CD14-positive monocyte (primary cell): ENCODE measurements at regions not wholly inside any gene's neighbourhood (a gene's known extent, or its start where the extent isn't known, plus 50 kb on each side); places are given as distances from the start of the nearest gene placed in this dataset.
A peak's percentile ranks its signal among the peaks of the same experiment; 100 is the strongest.

Source experiments
- DNase-seq, 3 donors: peaks; one replicate each; pipeline ENCODE4 v3.0.0-alpha.2; 2011 to 2022
- H2AFZ ChIP-seq: 2 replicates; pipeline ENCODE4 v1.6.0; 2012; ENCODE audit warnings: mild to moderate bottlenecking, low read depth, low read length, inconsistent platforms; ENCODE audit not compliant: insufficient read depth, poor library complexity, severe bottlenecking
- H3K27ac ChIP-seq, 2 donors: 1 replicate in 1 of 2; 2 replicates in 1 of 2; pipeline ENCODE4 v1.5.1; 2012 to 2013; ENCODE audit warnings: low read length in 2 of 2, control low read depth in 1 of 2, inconsistent platforms in 1 of 2, low read depth in 1 of 2, mild to moderate bottlenecking in 1 of 2
- H3K27me3 ChIP-seq, 2 donors: one replicate each; pipeline versions ENCODE4 v1.6.0 to v1.6.1; 2011 to 2013; ENCODE audit warnings: low read length in 2 of 2; ENCODE audit not compliant: control insufficient read depth in 2 of 2, insufficient read depth in 2 of 2
- H3K36me3 ChIP-seq, 2 donors: replicated peaks in 1 of 2; 1 replicate in 1 of 2; 2 replicates in 1 of 2; pipeline versions ENCODE4 v1.5.1 to v1.6.1; 2012 to 2013; ENCODE audit warnings: low read length in 2 of 2, control low read depth in 1 of 2, inconsistent platforms in 1 of 2, mild to moderate bottlenecking in 1 of 2; ENCODE audit not compliant: insufficient read depth in 2 of 2, control insufficient read depth in 1 of 2
- H3K4me1 ChIP-seq, 2 donors: 1 replicate in 1 of 2; 2 replicates in 1 of 2; pipeline versions ENCODE4 v1.5.1 to v1.6.1; 2012 to 2013; ENCODE audit warnings: low read length in 2 of 2, control low read depth in 1 of 2, inconsistent platforms in 1 of 2, mild to moderate bottlenecking in 1 of 2, moderate library complexity in 1 of 2; ENCODE audit not compliant: insufficient read depth in 2 of 2, control insufficient read depth in 1 of 2
- H3K4me2 ChIP-seq: replicated peaks from 2 replicates; pipeline ENCODE3; 2012; ENCODE audit warnings: low read length, moderate library complexity, mild to moderate bottlenecking; ENCODE audit not compliant: poor library complexity, severe bottlenecking; ENCODE audit errors: extremely low read depth
- H3K4me3 ChIP-seq, 3 experiments: fragments of 200-600 bp in 1 of 3; sonication (generic) in 1 of 3; replicated peaks in 1 of 3; 1 replicate in 2 of 3; 2 replicates in 1 of 3; pipeline ENCODE4 v1.5.1; 2011 to 2013; ENCODE audit warnings: low read length in 3 of 3, mild to moderate bottlenecking in 3 of 3, control low read depth in 2 of 3, low read depth in 2 of 3, inconsistent platforms in 1 of 3, moderate library complexity in 1 of 3
- H3K79me2 ChIP-seq: 2 replicates; pipeline ENCODE4 v1.6.0; 2012; ENCODE audit warnings: mild to moderate bottlenecking, control low read depth, inconsistent platforms, low read length, moderate library complexity; ENCODE audit not compliant: insufficient read depth
- H3K9ac ChIP-seq: 2 replicates; pipeline ENCODE4 v1.6.0; 2017; ENCODE audit warnings: low read length, mild to moderate bottlenecking; ENCODE audit not compliant: insufficient read depth, poor library complexity, severe bottlenecking
- H3K9me3 ChIP-seq, 2 donors: replicated peaks in 1 of 2; 1 replicate in 1 of 2; 2 replicates in 1 of 2; pipeline versions ENCODE4 v1.5.1 to v1.6.1; 2012 to 2013; ENCODE audit warnings: low read length in 2 of 2, control low read depth in 1 of 2; ENCODE audit not compliant: control insufficient read depth in 1 of 2, insufficient read depth in 1 of 2
- H4K20me1 ChIP-seq: 2 replicates; pipeline ENCODE4 v1.6.0; 2012; ENCODE audit warnings: mild to moderate bottlenecking, low read length, control low read depth, moderate library complexity; ENCODE audit not compliant: insufficient read depth
- H3K27ac Mint-ChIP-seq, 7 donors: one replicate each; pipeline ENCODE4 v1.8.0; 2020; ENCODE audit warnings: mild to moderate bottlenecking in 7 of 7, mixed read lengths in 7 of 7, moderate library complexity in 6 of 7, inconsistent platforms in 2 of 7
- H3K27me3 Mint-ChIP-seq, 3 donors: one replicate each; pipeline ENCODE4 v1.8.0; 2021 to 2022; ENCODE audit warnings: low read depth in 3 of 3, mild to moderate bottlenecking in 3 of 3, mixed read lengths in 3 of 3, moderate library complexity in 3 of 3, inconsistent platforms in 1 of 3
- H3K36me3 Mint-ChIP-seq, 2 donors: one replicate each; pipeline ENCODE4 v1.8.0; 2020; ENCODE audit warnings: mixed read lengths in 2 of 2, inconsistent platforms in 1 of 2, mild to moderate bottlenecking in 1 of 2
- H3K4me1 Mint-ChIP-seq: one replicate; pipeline ENCODE4 v1.8.0; 2020; ENCODE audit warnings: mild to moderate bottlenecking, mixed read lengths
- H3K4me3 Mint-ChIP-seq, 2 donors: one replicate each; pipeline ENCODE4 v1.8.0; 2020; ENCODE audit warnings: mild to moderate bottlenecking in 2 of 2, mixed read lengths in 2 of 2, moderate library complexity in 1 of 2
- H3K9me3 Mint-ChIP-seq, 7 donors: one replicate each; pipeline ENCODE4 v1.8.0; 2020 to 2022; ENCODE audit warnings: mixed read lengths in 7 of 7, mild to moderate bottlenecking in 6 of 7, moderate library complexity in 6 of 7, inconsistent platforms in 2 of 7
- WGBS: methylation state at CpG from one replicate; pipeline ENCODE4 v1.1.5; 2013; ENCODE audit warnings: missing lambda C conversion rate; ENCODE audit not compliant: insufficient coverage; 5-methylcytosine and 5-hydroxymethylcytosine counted together
- intact Hi-C, 2 donors: fragments of 100-400 bp; cut with micrococcal nuclease; formaldehyde crosslinking; loops; one replicate each; pipeline versions ENCODE4 v1.15.0 to v1.15.1; 2023
- TF ChIP-seq, protein P1 (sequence below): fragments of 200-600 bp; IDR thresholded peaks from one replicate; pipeline ENCODE4 v1.8.0; 2022; ENCODE audit warnings: antibody characterized with exemption, mild to moderate bottlenecking

DNA sequence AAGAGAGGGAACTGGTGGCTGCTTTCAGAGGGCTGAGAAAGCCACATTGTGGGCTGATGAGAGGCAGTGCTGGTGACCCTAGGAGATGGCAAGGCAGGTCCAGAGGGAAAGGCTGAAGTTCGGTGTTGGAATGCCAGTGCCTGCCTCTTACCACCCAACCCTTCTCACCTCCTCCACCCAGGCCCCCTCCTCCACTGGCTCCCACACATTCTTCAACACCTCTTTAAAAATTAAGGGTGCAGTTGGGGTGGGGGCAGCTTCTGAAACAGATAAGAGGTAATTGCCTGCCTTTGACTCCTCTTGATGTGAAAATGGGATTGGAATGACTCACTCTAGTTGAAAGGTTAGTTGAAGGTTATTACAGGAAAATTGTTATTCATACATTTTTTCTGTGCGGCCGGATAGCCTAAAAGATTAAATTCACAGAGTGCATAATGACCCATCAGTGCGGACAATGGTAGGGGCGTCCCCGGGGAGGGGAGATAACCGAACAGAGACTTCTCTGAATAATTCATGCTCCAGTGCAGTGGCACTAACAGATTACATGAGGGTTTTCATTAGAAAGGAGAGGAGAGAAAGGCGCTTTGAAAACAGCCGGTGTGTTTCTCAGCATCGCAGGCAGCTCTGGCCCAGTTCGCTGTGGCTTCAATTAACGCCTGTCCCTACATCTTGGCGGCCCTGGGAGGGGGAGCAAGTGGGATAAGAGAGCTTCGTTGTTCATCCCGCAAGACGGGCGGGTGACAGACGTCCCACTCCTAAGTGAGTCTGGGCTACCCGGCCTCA, 212.4 kb downstream of the TLE3 start:
- Mint-ChIP-seq H3K36me3 (no peaks in the 10 kb centered on the region), H3K9me3 (peaks cover 0 to 9% (median 5%) of the 10 kb centered on the region in 7 donors), H3K27me3 (peaks cover 0 to 24% (median 9%) of the 10 kb centered on the region in 3 donors), H3K27ac (peak overlapping the region in 1 of 7 donors; percentile 55), H3K4me3 (peak overlapping the region in 1 of 2 donors; percentile 31), H3K4me1 (peaks cover 5% of the 10 kb centered on the region)
- no peak overlapping the region for H2AFZ ChIP-seq
- no peak for DNase-seq
- no peaks in the 10 kb centered on the region for H3K79me2 ChIP-seq
- no peak overlapping the region for H3K9ac ChIP-seq
- H3K4me3 ChIP-seq, result no peak overlapping the region
- H3K4me1 ChIP-seq, result no peaks in the 10 kb centered on the region
- TF ChIP-seq, protein P1, sequence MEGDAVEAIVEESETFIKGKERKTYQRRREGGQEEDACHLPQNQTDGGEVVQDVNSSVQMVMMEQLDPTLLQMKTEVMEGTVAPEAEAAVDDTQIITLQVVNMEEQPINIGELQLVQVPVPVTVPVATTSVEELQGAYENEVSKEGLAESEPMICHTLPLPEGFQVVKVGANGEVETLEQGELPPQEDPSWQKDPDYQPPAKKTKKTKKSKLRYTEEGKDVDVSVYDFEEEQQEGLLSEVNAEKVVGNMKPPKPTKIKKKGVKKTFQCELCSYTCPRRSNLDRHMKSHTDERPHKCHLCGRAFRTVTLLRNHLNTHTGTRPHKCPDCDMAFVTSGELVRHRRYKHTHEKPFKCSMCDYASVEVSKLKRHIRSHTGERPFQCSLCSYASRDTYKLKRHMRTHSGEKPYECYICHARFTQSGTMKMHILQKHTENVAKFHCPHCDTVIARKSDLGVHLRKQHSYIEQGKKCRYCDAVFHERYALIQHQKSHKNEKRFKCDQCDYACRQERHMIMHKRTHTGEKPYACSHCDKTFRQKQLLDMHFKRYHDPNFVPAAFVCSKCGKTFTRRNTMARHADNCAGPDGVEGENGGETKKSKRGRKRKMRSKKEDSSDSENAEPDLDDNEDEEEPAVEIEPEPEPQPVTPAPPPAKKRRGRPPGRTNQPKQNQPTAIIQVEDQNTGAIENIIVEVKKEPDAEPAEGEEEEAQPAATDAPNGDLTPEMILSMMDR, result no peak
- H3K36me3 ChIP-seq, result no peaks in the 10 kb centered on the region
- H3K9me3 ChIP-seq, result peaks cover 0 to 3% of the 10 kb centered on the region in 2 donors
- peaks cover 0 to 6% of the 10 kb centered on the region in 2 donors for H3K27me3 ChIP-seq
- WGBS, result 98% methylated on average over 12 of the region's 19 CpGs
- intact Hi-C loops, result no loop called here
- H4K20me1 ChIP-seq, result no peaks in the 10 kb centered on the region
- no peak overlapping the region for H3K27ac ChIP-seq
- H3K4me2 ChIP-seq, result no peak overlapping the region

DNA sequence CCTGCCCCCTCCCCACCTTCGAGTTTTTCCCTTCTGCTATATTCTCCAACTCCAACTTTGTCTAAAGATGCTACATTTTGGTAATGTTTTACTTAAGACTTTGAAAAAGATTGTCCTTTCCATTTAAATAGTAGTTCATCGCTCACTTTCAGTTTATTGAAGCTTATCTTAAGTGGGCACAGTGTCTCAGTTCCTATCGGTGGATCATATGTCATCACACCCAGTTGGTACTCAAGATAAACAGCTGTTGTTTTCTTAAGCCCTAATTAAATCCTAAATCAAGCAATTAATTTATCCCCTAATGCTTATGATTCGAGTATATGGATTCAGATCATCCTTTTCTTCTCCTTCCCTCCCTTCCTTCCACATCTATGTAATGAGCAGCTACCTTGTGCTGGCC, 210.7 kb downstream of the TLE3 start:
- Mint-ChIP-seq H3K36me3 (no peaks in the 10 kb centered on the region), H3K4me1 (no peaks in the 10 kb centered on the region), H3K4me3 (no peak overlapping the region), H3K27me3 (peaks cover 2 to 20% (median 11%) of the 10 kb centered on the region in 3 donors), H3K9me3 (peaks cover 2 to 9% (median 5%) of the 10 kb centered on the region in 7 donors), H3K27ac (no peak overlapping the region)
- no peak overlapping the region for H3K27ac ChIP-seq
- H3K27me3 ChIP-seq, result peaks cover 0 to 6% of the 10 kb centered on the region in 2 donors
- peaks cover 0 to 3% of the 10 kb centered on the region in 2 donors for H3K9me3 ChIP-seq
- WGBS, result 18% methylated on average over 3 of the region's 4 CpGs
- H2AFZ ChIP-seq, result no peak overlapping the region
- no peak for DNase-seq
- intact Hi-C loops, result no loop called here
- H3K9ac ChIP-seq, result no peak overlapping the region
- H3K36me3 ChIP-seq, result no peaks in the 10 kb centered on the region
- no peaks in the 10 kb centered on the region for H3K4me1 ChIP-seq
- H4K20me1 ChIP-seq, result no peaks in the 10 kb centered on the region
- H3K4me2 ChIP-seq, result no peak overlapping the region
- TF ChIP-seq, protein P1, result no peak
- no peaks in the 10 kb centered on the region for H3K79me2 ChIP-seq
- H3K4me3 ChIP-seq, result no peak overlapping the region
